Stomach (tissue), 4 donors: ENCODE measurements at regions not wholly inside any gene's neighbourhood (a gene's known extent, or its start where the extent isn't known, plus 50 kb on each side); places are given as distances from the start of the nearest gene placed in this dataset.

Experiments used
- CTCF ChIP-seq, 7 experiments: fragments of 450-650 bp in 4 of 7; fragments of 200-600 bp in 3 of 7; sonication (generic) in 3 of 7; IDR thresholded peaks; one replicate each; pipeline ENCODE4 v1.5.1; 2016 to 2019; ENCODE audit warnings: antibody characterized with exemption in 7 of 7, control low read depth in 2 of 7, mild to moderate bottlenecking in 1 of 7
- POLR2AphosphoS5 ChIP-seq, 3 donors: sonication (generic); formaldehyde crosslinking; IDR thresholded peaks; one replicate each; pipeline ENCODE4 v1.6.1; 2016; ENCODE audit warnings: antibody characterized with exemption in 3 of 3

GRCh38 chr18:14927701-14928100, 179.7 kb downstream of the ANKRD30B start:
- no peak for TF ChIP-seq CTCF (IDR thresholded peaks at IDR 0.05)
- TF ChIP-seq POLR2AphosphoS5 (IDR thresholded peaks at IDR 0.05) = no peak
